ENCODE measurements at regions not wholly inside any gene's neighbourhood (a gene's known extent, or its start where the extent isn't known, plus 50 kb on each side); places are given as distances from the start of the nearest gene placed in this dataset.

GRCh38 chr20:24755411-24755922 is 193.6 kb upstream of the CST7 start:
- no peak for TF ChIP-seq DEAF1 (CRISPR knock-in tag; IDR thresholded peaks at IDR 0.05)
- TF ChIP-seq ZNF146 (CRISPR knock-in tag; IDR thresholded peaks at IDR 0.05; ENCODE audit: unreplicated experiment), result no peak
- no peak for TF ChIP-seq IFI16 (CRISPR knock-in tag; IDR thresholded peaks at IDR 0.05)
